ENCODE measurements at regions not wholly inside any gene's neighbourhood (a gene's known extent, or its start where the extent isn't known, plus 50 kb on each side); places are given as distances from the start of the nearest gene placed in this dataset.

- H3K4me1 ChIP-seq = no peaks in the 10 kb centered on the region
- no peaks in the 10 kb centered on the region for H3K27me3 ChIP-seq
- no peak overlapping the region for H3K4me3 ChIP-seq
- TF ChIP-seq POLR2A (IDR thresholded peaks at IDR 0.05) (no peak), CTCF (IDR thresholded peaks at IDR 0.05) (no peak), POLR2AphosphoS5 (IDR thresholded peaks at IDR 0.05) (no peak)
- H3K27ac ChIP-seq = no peak overlapping the region
- intact Hi-C loops (cut with DNase I; ENCODE audit: low total_unique reads) = no loop called here
- no peaks in the 10 kb centered on the region for H3K36me3 ChIP-seq
- no peaks in the 10 kb centered on the region for H3K9me3 ChIP-seq
- no peak for DNase-seq (ENCODE audit: low spot score in 2 of 2)
Observed at GRCh38 chr4:95675623-95676022, 126.8 kb upstream of the UNC5C start.

- intact Hi-C loops (cut with DNase I; ENCODE audit: low total_unique reads) = no loop called here
- Histone ChIP-seq H3K9me3 (no peaks in the 10 kb centered on the region), H3K4me1 (no peaks in the 10 kb centered on the region), H3K4me3 (no peak overlapping the region), H3K27ac (no peak overlapping the region), H3K27me3 (no peaks in the 10 kb centered on the region), H3K36me3 (no peaks in the 10 kb centered on the region)
- no peak for TF ChIP-seq POLR2AphosphoS5 (IDR thresholded peaks at IDR 0.05)
- TF ChIP-seq CTCF (IDR thresholded peaks at IDR 0.05) = no peak
- no peak for TF ChIP-seq POLR2A (IDR thresholded peaks at IDR 0.05)
- DNase-seq (ENCODE audit: low spot score in 2 of 2) = no peak
Observed at GRCh38 chr4:95674521-95674981, 125.8 kb upstream of the UNC5C start.

GRCh38 chr4:95672811-95673210, 124.0 kb upstream of the UNC5C start:
- Histone ChIP-seq H3K27ac (no peak overlapping the region), H3K27me3 (no peaks in the 10 kb centered on the region), H3K9me3 (no peaks in the 10 kb centered on the region), H3K36me3 (no peaks in the 10 kb centered on the region), H3K4me3 (no peak overlapping the region), H3K4me1 (no peaks in the 10 kb centered on the region)
- intact Hi-C loops (cut with DNase I; ENCODE audit: low total_unique reads) = no loop called here
- TF ChIP-seq POLR2AphosphoS5 (IDR thresholded peaks at IDR 0.05) (no peak), CTCF (IDR thresholded peaks at IDR 0.05) (no peak), POLR2A (IDR thresholded peaks at IDR 0.05) (no peak)
- DNase-seq (ENCODE audit: low spot score in 2 of 2) = no peak

- Histone ChIP-seq H3K27ac (no peak overlapping the region), H3K4me3 (no peak overlapping the region), H3K9me3 (peaks cover 4 to 9% of the 10 kb centered on the region in 2 donors), H3K4me1 (no peaks in the 10 kb centered on the region), H3K27me3 (no peaks in the 10 kb centered on the region), H3K36me3 (no peaks in the 10 kb centered on the region)
- intact Hi-C loops (cut with DNase I; ENCODE audit: low total_unique reads) = no loop called here
- DNase-seq (ENCODE audit: low spot score in 2 of 2) = no peak
- no peak for TF ChIP-seq CTCF (IDR thresholded peaks at IDR 0.05)
- TF ChIP-seq POLR2AphosphoS5 (IDR thresholded peaks at IDR 0.05) = no peak
- TF ChIP-seq POLR2A (IDR thresholded peaks at IDR 0.05) = no peak
Observed at GRCh38 chr4:95660719-95661118, 111.9 kb upstream of the UNC5C start.

GRCh38 chr4:95651891-95652290, 103.1 kb upstream of the UNC5C start:
- Histone ChIP-seq H3K9me3 (peaks cover 0 to 10% of the 10 kb centered on the region in 2 donors), H3K27me3 (no peaks in the 10 kb centered on the region), H3K36me3 (no peaks in the 10 kb centered on the region), H3K4me3 (no peak overlapping the region), H3K27ac (no peak overlapping the region), H3K4me1 (no peaks in the 10 kb centered on the region)
- TF ChIP-seq POLR2AphosphoS5 (IDR thresholded peaks at IDR 0.05) (no peak), POLR2A (IDR thresholded peaks at IDR 0.05) (no peak), CTCF (IDR thresholded peaks at IDR 0.05) (no peak)
- no peak for DNase-seq (ENCODE audit: low spot score in 2 of 2)
- intact Hi-C loops (cut with DNase I; ENCODE audit: low total_unique reads) = no loop called here

Data from breast epithelium (tissue), 4 donors.